BLaER1 treated with 17β-estradiol and CSF1 and Interleukin-3, amounts not matched to agents 10 nM and 100 nM (cell line): ENCODE measurements at regions not wholly inside any gene's neighbourhood (a gene's known extent, or its start where the extent isn't known, plus 50 kb on each side); places are given as distances from the start of the nearest gene placed in this dataset.

ENCODE experiments used
- H3K27ac ChIP-seq, 11 experiments: shearing (Covaris generic); formaldehyde crosslinking; 2 replicates each; pipeline ENCODE4 v1.8.1; 2022
- H3K27me3 ChIP-seq, 11 experiments: shearing (Covaris generic); formaldehyde crosslinking; 2 replicates each; pipeline ENCODE4 v1.8.1; 2022
- H3K36me3 ChIP-seq, 11 experiments: shearing (Covaris generic); formaldehyde crosslinking; 2 replicates each; pipeline ENCODE4 v1.8.1; 2022
- H3K4me1 ChIP-seq, 10 experiments: shearing (Covaris generic); formaldehyde crosslinking; 2 replicates each; pipeline ENCODE4 v1.8.1; 2022
- H3K4me2 ChIP-seq, 11 experiments: shearing (Covaris generic); formaldehyde crosslinking; 2 replicates each; pipeline ENCODE4 v1.8.1; 2022
- H3K4me3 ChIP-seq, 10 experiments: shearing (Covaris generic); formaldehyde crosslinking; 2 replicates each; pipeline ENCODE4 v1.8.1; 2022
- H3K9ac ChIP-seq, 11 experiments: shearing (Covaris generic); formaldehyde crosslinking; 2 replicates each; pipeline ENCODE4 v1.8.1; 2022
- H3K9me3 ChIP-seq, 11 experiments: shearing (Covaris generic); formaldehyde crosslinking; replicated peaks in 1 of 11; 2 replicates each; pipeline ENCODE4 v1.8.1; 2022
- H4K20me1 ChIP-seq, 11 experiments: shearing (Covaris generic); formaldehyde crosslinking; 2 replicates each; pipeline ENCODE4 v1.8.1; 2022
- Cebpa-rat ChIP-seq, 11 experiments: shearing (Covaris generic); IDR thresholded peaks; 2 replicates each; pipeline ENCODE4 v1.8.1; 2022

DNA sequence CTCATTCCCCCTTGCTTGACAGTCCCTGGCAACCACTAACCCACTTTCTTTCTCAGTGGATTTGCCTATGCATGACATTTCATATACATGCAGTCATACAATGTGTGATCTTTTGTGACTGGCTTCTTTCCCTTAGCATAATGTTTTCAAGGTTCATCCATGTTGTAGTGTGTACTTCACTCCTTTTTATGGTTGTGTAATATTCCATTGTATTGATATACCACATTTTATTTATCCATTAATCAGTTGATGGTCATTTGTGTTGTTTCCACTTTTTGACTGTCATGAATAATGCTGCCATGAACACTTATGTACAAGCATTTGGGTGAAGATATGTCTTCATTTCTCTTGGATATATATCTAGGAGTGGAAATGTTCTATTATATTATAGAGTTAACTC, 127.7 kb upstream of the GRIK3 start:
- TF ChIP-seq Cebpa-rat (IDR thresholded peaks at IDR 0.05), result no peak
- Histone ChIP-seq H3K27me3 (no peaks in the 10 kb centered on the region), H3K4me1 (no peaks in the 10 kb centered on the region), H4K20me1 (no peaks in the 10 kb centered on the region), H3K4me3 (no peak overlapping the region), H3K36me3 (no peaks in the 10 kb centered on the region), H3K9ac (no peak overlapping the region), H3K27ac (no peak overlapping the region), H3K9me3 (peaks cover 0 to 22% (median 9%) of the 10 kb centered on the region in 11 experiments; a peak in 11 of 22 replicates), H3K4me2 (no peak overlapping the region)

- H3K4me1 ChIP-seq, result no peaks in the 10 kb centered on the region
- H3K36me3 ChIP-seq, result no peaks in the 10 kb centered on the region
- no peak overlapping the region for H3K9ac ChIP-seq
- H4K20me1 ChIP-seq, result no peaks in the 10 kb centered on the region
- TF ChIP-seq Cebpa-rat (IDR thresholded peaks at IDR 0.05), result no peak
- no peak overlapping the region for H3K4me3 ChIP-seq
- no peak overlapping the region for H3K27ac ChIP-seq
- H3K4me2 ChIP-seq, result no peak overlapping the region
- H3K9me3 ChIP-seq, result peaks cover 0 to 15% (median 9%) of the 10 kb centered on the region in 11 experiments; a peak in 9 of 22 replicates
- H3K27me3 ChIP-seq, result no peaks in the 10 kb centered on the region
Observed at GRCh38 chr1:37166005-37166404, 131.7 kb upstream of the GRIK3 start.

- H3K9ac ChIP-seq, result no peak overlapping the region
- TF ChIP-seq Cebpa-rat (IDR thresholded peaks at IDR 0.05), result no peak
- no peaks in the 10 kb centered on the region; a peak in 1 of 22 replicates for H4K20me1 ChIP-seq
- no peaks in the 10 kb centered on the region for H3K4me1 ChIP-seq
- peaks cover 0 to 6% (median 3%) of the 10 kb centered on the region in 11 experiments; a peak in 6 of 22 replicates for H3K9me3 ChIP-seq
- H3K36me3 ChIP-seq, result no peaks in the 10 kb centered on the region
- no peak overlapping the region for H3K27ac ChIP-seq
- H3K27me3 ChIP-seq, result no peaks in the 10 kb centered on the region
- H3K4me3 ChIP-seq, result no peak overlapping the region
- no peak overlapping the region for H3K4me2 ChIP-seq
Observed at GRCh38 chr1:37167479-37167878, 133.2 kb upstream of the GRIK3 start.

DNA sequence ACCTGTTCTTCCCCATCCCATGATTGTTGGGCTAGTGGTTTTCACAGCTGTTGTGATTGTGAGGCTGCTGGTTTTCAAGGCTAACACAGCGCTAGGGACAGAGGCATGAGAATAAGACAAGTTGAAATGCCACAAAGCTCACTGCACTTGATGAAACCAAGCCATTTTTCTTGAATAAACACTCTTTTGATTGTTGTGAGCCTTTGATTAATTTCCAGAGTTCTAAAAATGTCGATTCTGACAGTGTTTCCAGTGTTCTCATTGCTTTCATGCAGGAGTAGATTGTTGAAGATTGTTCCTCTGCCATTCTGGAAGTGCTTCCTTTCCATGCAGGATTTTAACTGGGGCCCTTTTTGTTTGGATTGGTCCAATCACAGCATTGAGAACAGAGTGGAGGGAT, 134.9 kb upstream of the GRIK3 start:
- no peak overlapping the region for H3K4me3 ChIP-seq
- H3K4me1 ChIP-seq, result no peaks in the 10 kb centered on the region
- no peak overlapping the region for H3K27ac ChIP-seq
- peaks cover 0 to 6% (median 3%) of the 10 kb centered on the region in 11 experiments; a peak in 5 of 22 replicates for H3K9me3 ChIP-seq
- H3K9ac ChIP-seq, result no peak overlapping the region
- H3K4me2 ChIP-seq, result no peak overlapping the region
- no peaks in the 10 kb centered on the region for H3K27me3 ChIP-seq
- no peaks in the 10 kb centered on the region; a peak in 1 of 22 replicates for H4K20me1 ChIP-seq
- no peak for TF ChIP-seq Cebpa-rat (IDR thresholded peaks at IDR 0.05)
- no peaks in the 10 kb centered on the region for H3K36me3 ChIP-seq

- Histone ChIP-seq H3K27ac (no peak overlapping the region), H3K9ac (no peak overlapping the region), H3K27me3 (no peaks in the 10 kb centered on the region), H3K9me3 (peaks cover 0 to 4% (median 1%) of the 10 kb centered on the region in 11 experiments; a peak in 5 of 22 replicates), H3K4me2 (no peak overlapping the region), H3K36me3 (no peaks in the 10 kb centered on the region), H3K4me1 (no peaks in the 10 kb centered on the region), H4K20me1 (no peaks in the 10 kb centered on the region; a peak in 1 of 22 replicates), H3K4me3 (no peak overlapping the region)
- no peak for TF ChIP-seq Cebpa-rat (IDR thresholded peaks at IDR 0.05)
Observed at GRCh38 chr1:37169743-37170275, 135.5 kb upstream of the GRIK3 start.

GRCh38 chr1:37171691-37172090, 137.4 kb upstream of the GRIK3 start:
- Histone ChIP-seq H3K9ac (no peak overlapping the region), H3K4me2 (no peak overlapping the region), H3K4me1 (no peaks in the 10 kb centered on the region), H3K9me3 (no peaks in the 10 kb centered on the region), H4K20me1 (no peaks in the 10 kb centered on the region; a peak in 2 of 22 replicates), H3K27ac (no peak overlapping the region), H3K4me3 (no peak overlapping the region), H3K27me3 (no peaks in the 10 kb centered on the region), H3K36me3 (no peaks in the 10 kb centered on the region)
- no peak for TF ChIP-seq Cebpa-rat (IDR thresholded peaks at IDR 0.05)

DNA sequence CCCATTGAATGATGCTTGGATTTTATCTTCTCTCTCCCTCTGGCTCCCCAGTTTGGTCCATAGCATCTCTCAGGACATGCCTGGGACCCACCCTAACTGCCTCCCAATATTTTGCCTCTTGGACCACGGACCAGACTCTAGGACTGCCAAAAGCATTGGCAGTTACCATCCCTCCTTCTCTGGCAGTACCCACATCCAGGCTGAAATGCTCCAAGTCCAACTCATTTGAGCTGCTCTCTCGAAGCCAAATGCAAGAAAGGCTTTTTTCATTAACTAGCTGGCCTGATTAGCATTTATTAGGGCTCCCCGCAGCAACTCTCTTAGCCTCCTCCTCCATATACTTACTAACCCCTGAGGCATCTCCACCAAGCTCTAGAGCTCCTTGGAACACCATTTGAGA, 140.0 kb upstream of the GRIK3 start:
- Histone ChIP-seq H3K27ac (no peak overlapping the region), H3K9me3 (no peaks in the 10 kb centered on the region), H3K4me3 (no peak overlapping the region), H3K4me1 (no peaks in the 10 kb centered on the region), H3K27me3 (no peaks in the 10 kb centered on the region), H4K20me1 (no peaks in the 10 kb centered on the region; a peak in 2 of 22 replicates), H3K36me3 (no peaks in the 10 kb centered on the region), H3K4me2 (no peak overlapping the region), H3K9ac (no peak overlapping the region)
- no peak for TF ChIP-seq Cebpa-rat (IDR thresholded peaks at IDR 0.05)

GRCh38 chr1:37174876-37175275, 140.6 kb upstream of the GRIK3 start:
- H3K4me1 ChIP-seq, result no peaks in the 10 kb centered on the region
- no peak overlapping the region for H3K9ac ChIP-seq
- no peak overlapping the region for H3K27ac ChIP-seq
- no peak for TF ChIP-seq Cebpa-rat (IDR thresholded peaks at IDR 0.05)
- peaks cover 0 to under 1% (median 0%) of the 10 kb centered on the region in 11 experiments; a peak in 1 of 22 replicates for H3K27me3 ChIP-seq
- H3K4me3 ChIP-seq, result no peak overlapping the region
- H4K20me1 ChIP-seq, result no peaks in the 10 kb centered on the region; a peak in 2 of 22 replicates
- H3K4me2 ChIP-seq, result no peak overlapping the region
- no peaks in the 10 kb centered on the region for H3K36me3 ChIP-seq
- no peaks in the 10 kb centered on the region for H3K9me3 ChIP-seq

GRCh38 chr1:37175666-37176215, 141.4 kb upstream of the GRIK3 start:
- H3K27me3 ChIP-seq, result peaks cover 0 to 3% (median 0%) of the 10 kb centered on the region in 11 experiments; a peak in 1 of 22 replicates
- no peak for TF ChIP-seq Cebpa-rat (IDR thresholded peaks at IDR 0.05)
- H4K20me1 ChIP-seq, result no peaks in the 10 kb centered on the region; a peak in 2 of 22 replicates
- H3K4me1 ChIP-seq, result no peaks in the 10 kb centered on the region
- no peaks in the 10 kb centered on the region for H3K9me3 ChIP-seq
- H3K9ac ChIP-seq, result no peak overlapping the region
- H3K4me2 ChIP-seq, result no peak overlapping the region
- no peak overlapping the region for H3K27ac ChIP-seq
- no peak overlapping the region for H3K4me3 ChIP-seq
- no peaks in the 10 kb centered on the region for H3K36me3 ChIP-seq

- no peaks in the 10 kb centered on the region; a peak in 2 of 22 replicates for H4K20me1 ChIP-seq
- peaks cover 0 to 3% (median 0%) of the 10 kb centered on the region in 11 experiments; a peak in 1 of 22 replicates for H3K27me3 ChIP-seq
- no peaks in the 10 kb centered on the region for H3K9me3 ChIP-seq
- no peak overlapping the region for H3K4me2 ChIP-seq
- no peak overlapping the region for H3K27ac ChIP-seq
- TF ChIP-seq Cebpa-rat (IDR thresholded peaks at IDR 0.05), result no peak
- no peak overlapping the region for H3K9ac ChIP-seq
- no peak overlapping the region for H3K4me3 ChIP-seq
- H3K36me3 ChIP-seq, result no peaks in the 10 kb centered on the region
- H3K4me1 ChIP-seq, result no peaks in the 10 kb centered on the region
Observed at GRCh38 chr1:37176269-37176668, 142.0 kb upstream of the GRIK3 start.
